LHCN-M2 (cell line): ENCODE measurements at regions not wholly inside any gene's neighbourhood (a gene's known extent, or its start where the extent isn't known, plus 50 kb on each side); places are given as distances from the start of the nearest gene placed in this dataset.
"Not testable (repeated sequence)": the region's sequence is repeated elsewhere in the genome, so short reads cannot be mapped to it uniquely, and the experiment has no call there.

Experiments
- DNase-seq: peaks from one replicate; pipeline ENCODE4 v3.0.0-alpha.2; 2012; ENCODE audit warnings: low read depth

- no peak for DNase-seq
Measured at GRCh38 chr9:115775659-115776058, 377.9 kb upstream of the PAPPA start.

GRCh38 chr9:115777610-115778009 is 376.0 kb upstream of the PAPPA start:
- no peak for DNase-seq

DNA sequence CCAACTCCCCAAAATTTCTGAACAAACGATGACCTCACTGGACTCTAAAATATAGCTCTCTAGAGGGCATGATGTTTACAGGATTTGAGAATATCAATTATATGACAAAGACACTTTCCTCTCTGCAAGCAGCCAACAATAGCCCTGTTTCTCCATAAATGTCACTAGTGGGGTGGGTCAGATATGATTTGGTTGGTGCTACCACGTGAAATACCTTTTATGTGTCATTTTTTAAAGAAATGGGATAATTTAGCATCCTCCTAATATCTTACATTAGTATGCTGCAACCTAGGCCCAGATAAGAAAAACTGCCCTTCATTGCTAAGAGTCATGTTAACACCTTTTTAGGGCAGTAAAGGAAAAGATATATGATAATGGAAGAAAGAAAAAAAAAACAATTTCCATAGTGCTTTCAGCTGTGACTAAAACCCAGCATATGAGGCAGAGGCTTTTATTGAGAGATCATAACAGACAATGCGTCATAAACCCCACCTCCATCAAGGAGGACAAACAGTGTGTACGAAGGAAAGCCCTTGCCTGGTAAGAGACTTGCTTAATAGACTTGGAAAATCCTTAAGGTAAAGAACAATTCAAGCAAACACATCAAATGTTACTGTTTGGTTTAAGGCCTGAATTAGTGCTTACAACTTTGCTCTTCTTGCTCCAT is 372.4 kb upstream of the PAPPA start:
- no peak for DNase-seq

GRCh38 chr9:115786321-115786720 is 367.3 kb upstream of the PAPPA start:
- DNase-seq = peak; percentile 67

- DNase-seq = no peak
Measured at GRCh38 chr9:115790520-115790919, 363.1 kb upstream of the PAPPA start.

- DNase-seq = no peak
Measured at GRCh38 chr9:115794921-115795475, 358.6 kb upstream of the PAPPA start.

GRCh38 chr9:115799734-115800133 is 353.9 kb upstream of the PAPPA start:
- DNase-seq = no peak

DNA sequence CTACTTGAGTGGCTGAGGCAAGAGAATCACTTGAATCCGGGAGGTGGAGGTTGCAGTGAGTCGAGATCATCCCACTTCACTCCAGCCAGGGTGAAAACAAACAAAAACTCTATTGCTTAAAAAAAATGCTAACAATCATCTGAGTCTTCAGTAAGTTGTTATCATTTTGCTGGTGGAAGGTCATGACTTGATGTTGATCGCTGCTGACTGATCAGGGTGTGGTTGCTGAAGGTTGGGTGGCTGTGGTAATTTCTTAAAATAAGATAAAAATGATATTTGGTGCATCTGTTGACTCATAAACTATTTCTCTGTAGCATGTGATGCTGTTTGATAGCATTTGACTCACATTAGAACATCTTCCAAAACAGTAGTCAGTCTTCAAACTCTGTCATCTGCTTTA is 349.4 kb upstream of the PAPPA start:
- peak; percentile 29 for DNase-seq

- no peak for DNase-seq
Measured at GRCh38 chr9:115808108-115808507, 345.5 kb upstream of the PAPPA start.

DNA sequence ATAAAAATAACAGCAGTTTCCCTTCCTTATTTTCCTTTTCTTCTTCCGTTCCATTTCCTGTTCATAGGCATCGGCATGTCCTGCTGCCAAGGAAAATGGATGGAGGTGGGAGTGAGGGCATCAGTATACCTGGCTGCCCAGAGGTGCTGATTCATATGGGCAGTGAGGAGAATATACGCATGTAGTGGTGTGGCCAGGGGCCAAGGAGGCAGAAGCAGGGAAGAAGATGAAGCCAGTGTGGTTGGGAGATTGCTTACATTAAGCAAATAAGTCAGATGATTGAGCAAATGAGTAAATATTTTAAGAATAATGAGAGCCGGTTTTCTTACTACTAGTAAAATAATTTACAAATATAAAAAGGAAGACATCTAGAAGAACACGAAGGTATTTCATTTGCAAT is 344.9 kb upstream of the PAPPA start:
- DNase-seq = no peak

GRCh38 chr9:115810166-115810565 is 343.4 kb upstream of the PAPPA start:
- DNase-seq = peak; percentile 25

GRCh38 chr9:115814081-115814480 is 339.5 kb upstream of the PAPPA start:
- no peak for DNase-seq

DNA sequence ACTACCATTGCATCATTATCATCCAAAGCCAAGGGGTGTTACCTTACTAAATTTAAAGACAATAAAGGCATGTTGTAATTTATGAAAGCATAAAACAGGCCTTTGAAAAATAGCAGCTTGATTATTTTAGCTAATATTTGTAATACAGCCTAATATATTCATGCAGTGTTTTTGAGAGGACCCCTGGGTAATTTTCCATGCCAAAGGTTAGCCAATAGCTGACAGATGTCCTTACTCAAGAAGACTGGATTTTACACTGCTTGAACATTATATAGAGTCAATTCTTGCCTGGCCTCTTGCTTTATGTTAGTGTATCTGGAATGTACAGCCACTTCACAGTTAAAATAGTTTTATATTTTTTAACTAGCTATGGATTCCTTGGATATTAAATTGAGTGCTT is 337.8 kb upstream of the PAPPA start:
- DNase-seq = no peak

DNA sequence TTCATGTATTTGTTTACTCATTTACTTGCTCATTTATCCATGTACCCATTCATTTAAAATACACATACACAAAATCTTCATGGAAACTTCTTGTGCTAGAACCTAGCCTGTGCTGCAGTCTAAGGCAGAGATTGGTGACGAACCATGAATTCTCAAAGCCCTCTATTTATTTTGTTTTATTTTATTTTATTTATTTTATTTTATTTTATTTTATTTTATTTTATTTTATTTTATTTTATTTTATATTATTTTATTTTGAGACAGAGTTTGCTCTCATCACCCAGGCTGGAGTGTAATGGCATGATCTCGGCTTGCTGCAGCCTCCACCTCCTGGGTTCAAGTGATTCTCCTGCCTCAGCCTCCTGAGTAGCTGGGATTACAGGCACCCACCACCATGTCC is 334.9 kb upstream of the PAPPA start:
- not testable (repeated sequence) for DNase-seq

- DNase-seq = no peak
Measured at GRCh38 chr9:115832031-115832430, 321.6 kb upstream of the PAPPA start.

DNA sequence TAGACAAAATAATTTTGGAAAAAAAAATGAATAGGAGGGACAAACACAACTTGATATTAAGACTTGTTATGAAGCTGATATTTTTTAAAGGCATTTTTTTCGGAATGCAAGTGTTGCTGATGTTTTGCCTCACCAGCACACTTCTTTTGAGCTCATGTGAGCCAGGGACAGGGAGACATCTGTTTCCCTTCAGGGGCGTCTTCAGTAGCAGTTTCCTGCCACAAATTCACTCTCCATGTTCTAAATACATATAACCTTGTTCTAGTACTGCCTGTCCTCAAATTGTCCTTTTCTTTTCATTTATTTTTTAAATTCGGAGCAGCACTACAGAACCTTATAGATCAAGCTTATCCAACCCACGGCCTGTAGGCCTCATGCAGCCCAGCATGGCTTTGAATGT is 316.0 kb upstream of the PAPPA start:
- DNase-seq = no peak

- no peak for DNase-seq
Measured at GRCh38 chr9:115838417-115838816, 315.2 kb upstream of the PAPPA start.

DNA sequence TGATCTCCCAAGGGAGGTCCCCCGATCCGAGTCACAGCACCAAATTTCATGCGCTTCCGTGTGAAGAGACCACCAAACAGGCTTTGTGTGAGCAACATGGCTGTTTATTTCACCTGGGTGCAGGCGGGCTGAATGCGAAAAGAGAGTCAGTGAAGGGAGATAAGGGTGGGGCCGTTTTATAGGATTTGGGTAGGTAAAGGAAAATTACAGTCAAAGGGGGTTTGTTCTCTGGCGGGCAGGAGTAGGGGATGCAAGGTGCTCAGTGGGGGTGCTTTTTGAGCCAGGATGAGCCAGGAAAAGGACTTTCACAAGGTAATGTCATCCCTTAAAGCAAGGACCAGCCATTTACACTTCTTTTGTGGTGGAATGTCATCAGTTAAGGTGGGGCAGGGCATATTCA is 309.2 kb upstream of the PAPPA start:
- not testable (repeated sequence) for DNase-seq

DNA sequence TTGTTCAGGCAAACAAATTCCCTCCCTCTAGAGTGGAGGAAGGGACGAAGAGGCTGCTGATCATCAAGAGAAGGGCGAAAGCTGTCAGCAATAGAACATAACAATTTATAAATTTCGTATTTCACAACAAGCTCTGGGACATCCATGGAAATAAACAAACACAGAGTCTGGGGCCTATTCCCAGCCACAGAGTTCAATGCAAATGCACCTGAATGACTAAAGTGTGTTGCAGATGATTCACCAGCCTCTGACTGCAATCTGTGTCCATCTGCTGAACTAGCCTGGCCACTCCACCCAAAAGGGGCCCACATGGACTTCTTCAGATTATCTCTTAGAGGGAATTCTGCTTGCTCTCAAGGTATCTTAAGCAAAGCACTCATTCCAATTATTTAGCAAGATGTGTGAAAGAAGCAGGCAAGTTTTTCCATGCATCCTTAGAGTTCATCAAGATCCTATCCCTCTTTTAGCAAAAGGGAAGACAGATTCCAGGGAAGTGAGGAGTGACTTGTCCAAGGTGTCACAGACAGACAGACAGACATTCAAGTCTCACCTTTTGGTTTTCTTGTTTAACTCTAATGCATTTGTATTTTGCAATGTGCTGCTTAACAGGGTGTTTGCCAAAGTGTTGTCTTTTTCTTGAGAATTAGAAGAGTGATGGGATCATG is 307.8 kb upstream of the PAPPA start:
- DNase-seq = peak; percentile 61

DNA sequence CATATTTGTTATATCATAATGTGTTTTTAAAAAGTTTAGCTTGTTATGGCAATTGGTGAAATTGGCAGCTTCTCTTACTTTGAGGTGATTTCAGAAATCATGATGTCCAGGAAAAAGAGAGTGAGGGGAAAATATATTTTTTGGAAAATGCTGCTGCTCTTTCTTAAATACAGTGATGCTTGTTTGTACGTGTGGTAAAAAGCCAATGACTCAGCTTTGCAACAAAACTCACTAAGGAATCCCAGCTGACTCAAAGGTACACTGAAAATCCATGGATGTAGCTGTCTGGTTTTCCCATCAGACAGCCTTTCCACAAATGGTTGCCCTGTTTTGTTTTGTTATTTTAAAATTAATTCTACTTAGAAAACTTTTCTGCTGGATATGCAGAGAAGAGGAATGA is 306.4 kb upstream of the PAPPA start:
- peak; percentile 80 for DNase-seq

- DNase-seq = peak; percentile 64
Measured at GRCh38 chr9:115849679-115850412, 303.7 kb upstream of the PAPPA start.

DNA sequence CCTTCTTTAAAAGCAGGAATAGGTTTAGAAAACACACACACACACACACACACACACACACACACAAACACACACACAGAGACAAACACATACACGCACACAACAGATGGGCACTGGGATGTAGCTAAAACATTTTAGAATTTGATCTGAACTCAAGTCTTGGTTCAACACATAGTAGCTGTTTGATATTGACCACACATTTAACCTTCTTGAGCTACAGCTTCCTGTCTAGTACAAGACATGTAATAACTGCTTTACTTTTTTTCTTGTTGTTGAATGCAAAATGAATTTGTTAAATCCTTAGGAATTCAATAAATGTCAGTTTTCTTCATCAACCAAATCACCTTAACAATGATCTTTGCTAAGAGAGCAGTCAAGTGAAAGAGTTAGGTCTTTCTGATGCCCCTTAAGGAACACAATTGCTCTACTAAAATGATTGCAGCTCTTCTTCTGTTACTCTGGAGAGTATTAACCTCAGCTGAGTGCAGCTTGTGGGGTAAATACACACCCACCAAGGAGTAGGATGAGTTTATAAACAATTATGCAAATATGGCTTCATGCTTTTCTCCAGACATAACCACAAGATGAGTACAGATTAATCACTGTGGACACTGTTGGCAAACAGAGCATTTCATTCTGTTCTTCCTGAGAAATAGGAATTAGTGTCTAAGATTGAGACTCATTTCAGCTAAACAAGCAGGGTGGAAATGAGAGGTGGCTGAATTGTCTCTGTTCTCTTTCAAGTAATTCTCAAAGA is 302.9 kb upstream of the PAPPA start:
- peak; percentile 87 for DNase-seq
